ENCODE measurements at regions not wholly inside any gene's neighbourhood (a gene's known extent, or its start where the extent isn't known, plus 50 kb on each side); places are given as distances from the start of the nearest gene placed in this dataset.

GRCh38 chr7:81300753-81301152 is 381.9 kb upstream of the SEMA3C start:
- no peak overlapping the region for H3K4me3 ChIP-seq (replicated peaks in 1 of 3; ENCODE audit: insufficient read depth in 1 of 3, low read depth in 2 of 3, low read length in 3 of 3)
- in situ Hi-C loops (cut with HindIII; ENCODE audit: extremely low pct_ligation_motif_present, low pct_unique_long_range_greater_than_20kb) (no loop called here), intact Hi-C loops (cut with micrococcal nuclease; ENCODE audit: unreplicated experiment) (no loop called here)
- H3K27me3 ChIP-seq (ENCODE audit: control insufficient read depth in 1 of 2, insufficient read depth in 2 of 2, low read length in 2 of 2): no peaks in the 10 kb centered on the region
- H3K36me3 ChIP-seq (replicated peaks in 1 of 2; ENCODE audit: control insufficient read depth in 1 of 2, insufficient read depth in 2 of 2, low read length in 2 of 2): no peaks in the 10 kb centered on the region
- H3K27ac ChIP-seq (ENCODE audit: extremely low read length, insufficient read depth, low read length): no peak overlapping the region
- H3K9me3 ChIP-seq (ENCODE audit: low read length): no peaks in the 10 kb centered on the region
- no peak for DNase-seq (ENCODE audit: low spot score)
- H3K79me2 ChIP-seq (ENCODE audit: insufficient read depth, low read length): no peaks in the 10 kb centered on the region
- no TSS peak for BruUV-seq (replicated peaks)
- ATAC-seq: no peak
- H3K4me1 ChIP-seq (ENCODE audit: insufficient read depth, low read length): no peaks in the 10 kb centered on the region
- ChIA-PET CTCF (ENCODE audit: low intra/inter-chr PET ratio, low total read pairs) (no interaction called here), POLR2A (no interaction called here)
- no peak overlapping the region for H2AFZ ChIP-seq (ENCODE audit: low read length)
- H3K4me2 ChIP-seq (ENCODE audit: low read depth, low read length): no peak overlapping the region
- no peaks in the 10 kb centered on the region for H4K20me1 ChIP-seq (ENCODE audit: insufficient read depth, low read length)
- WGBS (ENCODE audit: low lambda C conversion rate): under 1% methylated on average over 3 of the region's 3 CpGs
- no peak for FAIRE-seq
- H3K9ac ChIP-seq (ENCODE audit: insufficient read depth, low read depth, low read length): no peak overlapping the region
- TF ChIP-seq ZSCAN25 (CRISPR knock-in tag; IDR thresholded peaks at IDR 0.05) (no peak), RAD21 (CRISPR knock-in tag; IDR thresholded peaks at IDR 0.05) (no peak), RFXAP (CRISPR knock-in tag; IDR thresholded peaks at IDR 0.05; ENCODE audit: borderline replicate concordance) (no peak), ZNF563 (CRISPR knock-in tag; IDR thresholded peaks at IDR 0.05) (no peak), ZNF33B (CRISPR knock-in tag; IDR thresholded peaks at IDR 0.05) (no peak), ZNF737 (CRISPR knock-in tag; IDR thresholded peaks at IDR 0.05; ENCODE audit: borderline replicate concordance) (no peak), DRAP1 (CRISPR knock-in tag; IDR thresholded peaks at IDR 0.05) (no peak), ZNF510 (CRISPR knock-in tag; IDR thresholded peaks at IDR 0.05; ENCODE audit: low read depth) (no peak), ZNF720 (CRISPR knock-in tag; IDR thresholded peaks at IDR 0.05) (no peak), FOXP1 (IDR thresholded peaks at IDR 0.05) (no peak), FOXP1 (CRISPR knock-in tag; IDR thresholded peaks at IDR 0.05) (no peak), HMGXB3 (CRISPR knock-in tag; IDR thresholded peaks at IDR 0.05; ENCODE audit: borderline replicate concordance) (no peak)

Data from HepG2 (cell line).